Activated CD8-positive, alpha-beta T cell treated with anti-CD3 and anti-CD28 coated beads for 36 hours (primary cell): ENCODE measurements at regions not wholly inside any gene's neighbourhood (a gene's known extent, or its start where the extent isn't known, plus 50 kb on each side); places are given as distances from the start of the nearest gene placed in this dataset.

Experiments used
- ATAC-seq: fragments of 200-7000 bp; cut with Tn5 transposase; one replicate; pipeline ENCODE4 v1.10.0; 2021; ENCODE audit warnings: mild to moderate bottlenecking, moderate library complexity
- CTCF ChIA-PET: fragments of 350-600 bp; sonication (Branson Sonifier 250); formaldehyde crosslinking; loops from one replicate; lab custom pipeline; 2021; ENCODE audit warnings: antibody characterized with exemption; lab: Charles Lee
- POLR2A ChIA-PET: fragments of 350-600 bp; sonication (Branson Sonifier 250); formaldehyde crosslinking; loops from one replicate; lab custom pipeline; 2021; ENCODE audit warnings: antibody characterized with exemption; lab: Charles Lee
- DNase-seq: peaks from one replicate; pipeline ENCODE4 v3.0.0-alpha.2; 2020
- H3K27ac Mint-ChIP-seq: one replicate; pipeline ENCODE4 v1.8.0; 2021; ENCODE audit warnings: mild to moderate bottlenecking, mixed read lengths
- H3K27me3 Mint-ChIP-seq: one replicate; pipeline ENCODE4 v1.8.0; 2021; ENCODE audit warnings: mixed read lengths
- H3K36me3 Mint-ChIP-seq: one replicate; pipeline ENCODE4 v1.8.0; 2021; ENCODE audit warnings: low read depth, mixed read lengths
- H3K4me1 Mint-ChIP-seq: one replicate; pipeline ENCODE4 v1.8.0; 2021; ENCODE audit warnings: low read depth, mixed read lengths
- H3K4me3 Mint-ChIP-seq: one replicate; pipeline ENCODE4 v1.8.0; 2021; ENCODE audit warnings: mild to moderate bottlenecking, moderate library complexity, mixed read lengths
- H3K9me3 Mint-ChIP-seq: one replicate; pipeline ENCODE4 v1.8.0; 2021; ENCODE audit warnings: mixed read lengths
- CTCF ChIP-seq: fragments of 200-600 bp; IDR thresholded peaks from one replicate; pipeline ENCODE4 v1.8.0; 2022; ENCODE audit warnings: antibody characterized with exemption, mild to moderate bottlenecking
- intact Hi-C: fragments of 100-400 bp; cut with micrococcal nuclease; formaldehyde crosslinking; loops from one replicate; pipeline ENCODE4 v1.10.0; 2022

- Mint-ChIP-seq H3K27ac (no peak overlapping the region), H3K4me3 (no peak overlapping the region), H3K4me1 (no peaks in the 10 kb centered on the region), H3K36me3 (no peaks in the 10 kb centered on the region), H3K9me3 (no peaks in the 10 kb centered on the region), H3K27me3 (peaks cover 1% of the 10 kb centered on the region)
- TF ChIP-seq CTCF: no peak
- CTCF ChIA-PET: interaction anchor here (0.7 kb wide), 2 partner anchors 549 to 1121 kb away, joined by 3 read pairs; no protein-coding TSS in a partner anchor
- intact Hi-C loops: loop anchor here (10.0 kb wide), 1 partner anchor 547 kb away; no protein-coding TSS in a partner anchor
- ATAC-seq: no peak
- DNase-seq: no peak
- POLR2A ChIA-PET: no interaction called here
These were observed 391.2 kb downstream of the ANKRD50 start for GRCh38 chr4:124321364-124321763.

GRCh38 chr4:124322234-124323065 is 390.1 kb downstream of the ANKRD50 start:
- ATAC-seq (no peak), DNase-seq (no peak)
- no peak overlapping the region for H3K27ac Mint-ChIP-seq
- peaks cover 1% of the 10 kb centered on the region for H3K27me3 Mint-ChIP-seq
- H3K36me3 Mint-ChIP-seq: no peaks in the 10 kb centered on the region
- no peak overlapping the region for H3K4me3 Mint-ChIP-seq
- peak; percentile 66 for TF ChIP-seq CTCF
- ChIA-PET POLR2A (no interaction called here), CTCF (interaction anchor here (0.6 to 1.9 kb wide), 11 partner anchors 9 to 1720 kb away, joined by 3 to 15 read pairs (median 3); no protein-coding TSS in a partner anchor)
- intact Hi-C loops: loop anchor here (10.0 kb wide), 1 partner anchor 548 kb away; no protein-coding TSS in a partner anchor
- H3K9me3 Mint-ChIP-seq: no peaks in the 10 kb centered on the region
- no peaks in the 10 kb centered on the region for H3K4me1 Mint-ChIP-seq

GRCh38 chr4:124325690-124326089 is 386.8 kb downstream of the ANKRD50 start:
- DNase-seq (no peak), ATAC-seq (no peak)
- H3K27me3 Mint-ChIP-seq: no peaks in the 10 kb centered on the region
- H3K4me3 Mint-ChIP-seq: no peak overlapping the region
- POLR2A ChIA-PET: no interaction called here
- H3K27ac Mint-ChIP-seq: no peak overlapping the region
- no peaks in the 10 kb centered on the region for H3K9me3 Mint-ChIP-seq
- H3K4me1 Mint-ChIP-seq: no peaks in the 10 kb centered on the region
- H3K36me3 Mint-ChIP-seq: no peaks in the 10 kb centered on the region
- CTCF ChIA-PET: no interaction called here
- intact Hi-C loops: loop anchor here (10.0 kb wide), 1 partner anchor 551 kb away; no protein-coding TSS in a partner anchor
- TF ChIP-seq CTCF: no peak

GRCh38 chr4:124329134-124329533 is 383.4 kb downstream of the ANKRD50 start:
- H3K4me3 Mint-ChIP-seq: no peak overlapping the region
- no peaks in the 10 kb centered on the region for H3K27me3 Mint-ChIP-seq
- H3K27ac Mint-ChIP-seq: no peak overlapping the region
- intact Hi-C loops: loop anchor here (10.0 kb wide), 1 partner anchor 554 kb away; no protein-coding TSS in a partner anchor
- H3K4me1 Mint-ChIP-seq: no peaks in the 10 kb centered on the region
- DNase-seq (no peak), ATAC-seq (no peak)
- H3K9me3 Mint-ChIP-seq: no peaks in the 10 kb centered on the region
- POLR2A ChIA-PET: no interaction called here
- CTCF ChIA-PET: no interaction called here
- H3K36me3 Mint-ChIP-seq: no peaks in the 10 kb centered on the region
- no peak for TF ChIP-seq CTCF

- Mint-ChIP-seq H3K9me3 (no peaks in the 10 kb centered on the region), H3K36me3 (no peaks in the 10 kb centered on the region), H3K27ac (no peak overlapping the region), H3K27me3 (peaks cover 2% of the 10 kb centered on the region), H3K4me1 (no peaks in the 10 kb centered on the region), H3K4me3 (no peak overlapping the region)
- intact Hi-C loops: loop anchor here (5.0 kb wide), 1 partner anchor 952 kb away; no protein-coding TSS in a partner anchor
- POLR2A ChIA-PET: no interaction called here
- no peak for ATAC-seq
- CTCF ChIA-PET: no interaction called here
- TF ChIP-seq CTCF: no peak
- DNase-seq: no peak
These were observed 382.5 kb downstream of the ANKRD50 start for GRCh38 chr4:124330045-124330444.
